ENCODE measurements at regions not wholly inside any gene's neighbourhood (a gene's known extent, or its start where the extent isn't known, plus 50 kb on each side); places are given as distances from the start of the nearest gene placed in this dataset.
"Not testable (repeated sequence)": the region's sequence is repeated elsewhere in the genome, so short reads cannot be mapped to it uniquely, and the experiment has no call there.

DNA sequence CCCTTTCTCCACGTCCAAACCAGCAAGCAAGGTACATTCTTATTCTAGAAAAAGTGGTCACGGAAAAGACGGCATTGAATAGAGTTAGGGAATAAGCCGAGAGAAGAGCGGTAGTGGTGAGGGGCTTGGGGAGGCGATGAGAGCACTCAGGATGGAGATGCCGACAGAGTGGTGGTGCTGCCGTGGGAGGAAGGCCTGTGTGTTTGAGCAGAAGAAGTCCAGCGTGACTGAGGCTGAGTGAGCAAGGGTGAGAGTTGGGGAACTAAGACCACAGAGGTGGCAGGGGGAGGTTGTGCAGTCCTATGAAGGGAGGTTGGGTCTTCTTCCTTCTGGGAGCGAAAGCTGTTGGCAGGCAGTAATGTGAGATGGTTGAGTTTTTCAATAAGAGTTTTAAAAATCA lies 252.3 kb downstream of the ABCC12 start:
- WGBS, 2 experiments (ENCODE audit: low coverage in 1 of 2, low lambda C conversion rate in 2 of 2, missing lambda C conversion rate in 2 of 2) = 52 to 53% methylated on average over 10 of the region's 10 CpGs
- no peak for DNase-seq

DNA sequence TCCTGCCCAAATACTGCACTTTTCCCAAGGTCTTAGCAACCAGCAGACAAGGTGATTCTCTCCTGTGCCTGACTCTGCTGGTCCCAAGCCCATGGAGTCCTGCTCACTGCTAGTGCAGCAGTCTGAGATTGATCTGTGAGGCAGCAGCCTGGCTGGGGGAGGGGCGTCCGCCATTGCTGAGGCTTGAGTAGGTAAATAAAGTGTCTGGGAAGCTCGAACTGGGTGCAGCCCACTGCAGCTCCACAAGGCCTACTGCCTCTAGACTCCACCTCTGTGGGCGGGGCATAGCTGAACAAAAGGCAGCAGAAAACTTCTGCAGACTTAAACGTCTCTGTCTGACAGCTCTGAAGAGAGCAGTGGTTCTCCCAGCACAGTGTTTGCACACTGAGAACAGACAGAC lies 258.7 kb downstream of the ABCC12 start:
- H4K20me1 ChIP-seq (ENCODE audit: insufficient read depth); H3K4me3 ChIP-seq; H3K79me2 ChIP-seq (ENCODE audit: insufficient read depth); H3K4me2 ChIP-seq (ENCODE audit: unreplicated experiment); H2AFZ ChIP-seq; H3K36me3 ChIP-seq (ENCODE audit: low read depth); H3K27me3 ChIP-seq (replicated peaks; ENCODE audit: insufficient read depth); H3K27ac ChIP-seq; H3K9ac ChIP-seq; H3K9me2 ChIP-seq (ENCODE audit: insufficient read depth); DNase-seq; in situ Hi-C loops (cut with MboI); H3F3A ChIP-seq (ENCODE audit: insufficient read depth); H3K9me3 ChIP-seq (ENCODE audit: low read depth); H3K4me1 ChIP-seq (ENCODE audit: insufficient read depth): not testable (repeated sequence)
- 8 to 16% methylated on average over 5 of the region's 5 CpGs for WGBS, 2 experiments (ENCODE audit: low coverage in 1 of 2, low lambda C conversion rate in 2 of 2, missing lambda C conversion rate in 2 of 2)

More for the DNA sequence above, 252.3 kb downstream of the ABCC12 start:
- no peaks in the 10 kb centered on the region for H3K4me1 ChIP-seq (ENCODE audit: insufficient read depth)
- no peaks in the 10 kb centered on the region for H3K9me2 ChIP-seq (ENCODE audit: insufficient read depth)
- no peak overlapping the region for H3K4me3 ChIP-seq
- no peak overlapping the region for H3K27ac ChIP-seq
- H3K36me3 ChIP-seq (ENCODE audit: low read depth) = no peaks in the 10 kb centered on the region
- no peaks in the 10 kb centered on the region for H3F3A ChIP-seq (ENCODE audit: insufficient read depth)
- H3K4me2 ChIP-seq (ENCODE audit: unreplicated experiment) = no peak overlapping the region
- no peaks in the 10 kb centered on the region for H3K79me2 ChIP-seq (ENCODE audit: insufficient read depth)
- in situ Hi-C loops (cut with MboI) = no loop called here
- TF ChIP-seq EZH2phosphoT487 (IDR thresholded peaks at IDR 0.05; ENCODE audit: insufficient read depth, low read depth) = no peak
- TF ChIP-seq EZH2 (IDR thresholded peaks at IDR 0.05; ENCODE audit: insufficient read depth, poor library complexity, severe bottlenecking) = no peak
- H4K20me1 ChIP-seq (ENCODE audit: insufficient read depth) = no peaks in the 10 kb centered on the region
- no peak overlapping the region for H2AFZ ChIP-seq
- no peak overlapping the region for H3K9ac ChIP-seq
- no peaks in the 10 kb centered on the region for H3K9me3 ChIP-seq (ENCODE audit: low read depth)
- no peaks in the 10 kb centered on the region for H3K27me3 ChIP-seq (replicated peaks; ENCODE audit: insufficient read depth)

DNA sequence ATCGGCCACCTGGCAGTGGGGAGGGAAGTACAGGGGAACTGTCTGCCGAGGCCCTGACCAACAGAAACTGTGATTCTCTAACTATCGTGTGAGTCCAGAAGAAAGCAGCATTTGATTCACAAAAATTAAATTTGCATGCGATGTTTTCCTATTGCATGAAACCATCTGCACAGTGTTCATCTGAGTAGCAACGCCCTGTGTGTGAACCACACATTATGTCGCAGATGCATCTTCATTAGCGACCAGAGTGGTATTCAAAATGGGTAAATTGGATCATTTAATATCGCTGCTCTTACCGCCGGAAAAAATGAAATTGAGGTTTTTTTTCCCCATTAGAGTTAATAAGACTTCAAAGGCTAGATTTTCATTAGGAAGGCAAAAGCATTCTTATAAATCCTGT lies 260.6 kb downstream of the ABCC12 start:
- WGBS, 2 experiments (ENCODE audit: low coverage in 1 of 2, low lambda C conversion rate in 2 of 2, missing lambda C conversion rate in 2 of 2) = 39 to 46% methylated on average over 10 of the region's 10 CpGs
- peaks cover 8% of the 10 kb centered on the region for H3K27me3 ChIP-seq (replicated peaks; ENCODE audit: insufficient read depth)
- no peak overlapping the region for H3K4me2 ChIP-seq (ENCODE audit: unreplicated experiment)
- no peak overlapping the region for H3K4me3 ChIP-seq
- no peaks in the 10 kb centered on the region for H3K36me3 ChIP-seq (ENCODE audit: low read depth)
- no peak for DNase-seq
- no peak overlapping the region for H3K9ac ChIP-seq
- H3K79me2 ChIP-seq (ENCODE audit: insufficient read depth) = no peaks in the 10 kb centered on the region
- H3K4me1 ChIP-seq (ENCODE audit: insufficient read depth) = no peaks in the 10 kb centered on the region
- in situ Hi-C loops (cut with MboI) = no loop called here
- no peaks in the 10 kb centered on the region for H3F3A ChIP-seq (ENCODE audit: insufficient read depth)
- H2AFZ ChIP-seq = no peak overlapping the region
- H3K27ac ChIP-seq = no peak overlapping the region
- H3K9me3 ChIP-seq (ENCODE audit: low read depth) = no peaks in the 10 kb centered on the region
- TF ChIP-seq EZH2 (IDR thresholded peaks at IDR 0.05; ENCODE audit: insufficient read depth, poor library complexity, severe bottlenecking) (no peak), EZH2phosphoT487 (IDR thresholded peaks at IDR 0.05; ENCODE audit: insufficient read depth, low read depth) (no peak)
- H3K9me2 ChIP-seq (ENCODE audit: insufficient read depth) = no peaks in the 10 kb centered on the region
- H4K20me1 ChIP-seq (ENCODE audit: insufficient read depth) = no peaks in the 10 kb centered on the region

DNA sequence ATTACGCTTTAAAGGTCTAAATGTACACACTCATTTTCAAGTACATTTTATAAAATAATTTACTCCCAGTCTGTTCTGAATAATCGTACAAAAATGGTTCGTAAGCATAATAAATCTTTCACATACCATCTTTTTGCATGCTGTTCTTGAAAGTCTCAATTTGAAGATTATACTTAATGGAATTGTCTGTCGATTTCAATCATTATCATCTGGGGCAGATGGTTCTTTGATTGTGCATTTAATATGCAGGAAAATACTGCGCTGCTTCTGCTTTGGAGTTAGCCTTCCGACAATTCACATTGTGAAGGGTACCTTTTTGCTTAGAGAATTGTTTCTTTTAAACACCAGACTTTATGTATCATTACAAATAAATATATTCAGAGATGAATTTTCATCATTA lies 262.8 kb downstream of the ABCC12 start:
- peaks cover 8% of the 10 kb centered on the region for H3K27me3 ChIP-seq (replicated peaks; ENCODE audit: insufficient read depth)
- no peaks in the 10 kb centered on the region for H3K79me2 ChIP-seq (ENCODE audit: insufficient read depth)
- H3K9ac ChIP-seq = no peak overlapping the region
- no peak for DNase-seq
- H3K4me2 ChIP-seq (ENCODE audit: unreplicated experiment) = no peak overlapping the region
- H3F3A ChIP-seq (ENCODE audit: insufficient read depth) = no peaks in the 10 kb centered on the region
- H3K4me1 ChIP-seq (ENCODE audit: insufficient read depth) = peaks cover 5% of the 10 kb centered on the region; the same call in 1 of the 2 replicates
- H3K9me3 ChIP-seq (ENCODE audit: low read depth) = no peaks in the 10 kb centered on the region
- no peak overlapping the region for H2AFZ ChIP-seq
- no peak for TF ChIP-seq EZH2phosphoT487 (IDR thresholded peaks at IDR 0.05; ENCODE audit: insufficient read depth, low read depth)
- no peak for TF ChIP-seq EZH2 (IDR thresholded peaks at IDR 0.05; ENCODE audit: insufficient read depth, poor library complexity, severe bottlenecking)
- no peaks in the 10 kb centered on the region for H4K20me1 ChIP-seq (ENCODE audit: insufficient read depth)
- 25 to 29% methylated on average over 6 of the region's 6 CpGs for WGBS, 2 experiments (ENCODE audit: low coverage in 1 of 2, low lambda C conversion rate in 2 of 2, missing lambda C conversion rate in 2 of 2)
- H3K27ac ChIP-seq = no peak overlapping the region
- no peaks in the 10 kb centered on the region for H3K9me2 ChIP-seq (ENCODE audit: insufficient read depth)
- no peaks in the 10 kb centered on the region for H3K36me3 ChIP-seq (ENCODE audit: low read depth)
- H3K4me3 ChIP-seq = no peak overlapping the region
- in situ Hi-C loops (cut with MboI) = no loop called here

DNA sequence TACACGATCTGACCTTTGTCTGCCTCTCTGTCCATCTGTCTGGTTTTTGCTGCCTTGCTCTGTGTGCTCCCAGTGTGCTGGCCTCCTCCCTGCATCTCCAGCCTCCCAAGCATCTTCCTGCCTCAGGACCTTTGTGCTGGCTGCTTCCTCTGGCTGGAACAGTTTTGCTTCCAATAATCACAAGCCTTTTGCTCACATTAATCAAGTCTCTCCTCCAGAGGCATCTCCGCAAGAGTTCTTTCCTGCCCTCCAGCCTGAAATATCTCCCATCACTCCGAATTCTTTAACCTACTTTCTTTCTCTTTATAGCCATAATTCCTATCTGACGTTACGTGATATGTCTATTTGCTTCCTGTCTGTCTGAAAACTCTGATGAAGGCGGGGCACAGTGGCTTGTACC lies 267.1 kb downstream of the ABCC12 start:
- H3K4me1 ChIP-seq (ENCODE audit: insufficient read depth) = peaks cover 8% of the 10 kb centered on the region; the same call in 1 of the 2 replicates
- in situ Hi-C loops (cut with MboI) = no loop called here
- no peaks in the 10 kb centered on the region for H3K79me2 ChIP-seq (ENCODE audit: insufficient read depth)
- H3K36me3 ChIP-seq (ENCODE audit: low read depth) = no peaks in the 10 kb centered on the region
- H3K27me3 ChIP-seq (replicated peaks; ENCODE audit: insufficient read depth) = peaks cover 14% of the 10 kb centered on the region
- DNase-seq = no peak
- no peak overlapping the region for H3K4me2 ChIP-seq (ENCODE audit: unreplicated experiment)
- 47 to 52% methylated on average over 6 of the region's 6 CpGs for WGBS, 2 experiments (ENCODE audit: low coverage in 1 of 2, low lambda C conversion rate in 2 of 2, missing lambda C conversion rate in 2 of 2)
- H3K27ac ChIP-seq = no peak overlapping the region
- no peaks in the 10 kb centered on the region for H3K9me2 ChIP-seq (ENCODE audit: insufficient read depth)
- no peaks in the 10 kb centered on the region for H4K20me1 ChIP-seq (ENCODE audit: insufficient read depth)
- no peak overlapping the region for H3K9ac ChIP-seq
- no peak overlapping the region for H3K4me3 ChIP-seq
- H3F3A ChIP-seq (ENCODE audit: insufficient read depth) = no peaks in the 10 kb centered on the region
- TF ChIP-seq EZH2 (IDR thresholded peaks at IDR 0.05; ENCODE audit: insufficient read depth, poor library complexity, severe bottlenecking) = no peak
- TF ChIP-seq EZH2phosphoT487 (IDR thresholded peaks at IDR 0.05; ENCODE audit: insufficient read depth, low read depth) = no peak
- H3K9me3 ChIP-seq (ENCODE audit: low read depth) = no peaks in the 10 kb centered on the region
- no peak overlapping the region for H2AFZ ChIP-seq
